HEK293 (cell line): ENCODE measurements at regions not wholly inside any gene's neighbourhood (a gene's known extent, or its start where the extent isn't known, plus 50 kb on each side); places are given as distances from the start of the nearest gene placed in this dataset.

ENCODE experiments used
- CTCF ChIA-PET: fragments of 350-600 bp; formaldehyde crosslinking; extraction: SDS; loops from one replicate; lab custom pipeline; 2021; ENCODE audit warnings: antibody characterized with exemption; lab: Yijun Ruan, JAX
- POLR2A ChIA-PET: fragments of 300-600 bp; formaldehyde crosslinking; extraction: SDS; loops from one replicate; lab custom pipeline; 2020; ENCODE audit warnings: antibody characterized with exemption, inconsistent platforms; lab: Yijun Ruan, JAX
- H3K27ac ChIP-seq: fragments of 200-500 bp; sonication (Bioruptor generic); 2 replicates; pipeline ENCODE4 v1.5.1; 2014; ENCODE audit warnings: low read depth, low read length, control low read depth, inconsistent platforms; ENCODE audit errors: extremely low read depth
- H3K36me3 ChIP-seq, 2 experiments: fragments of 200-500 bp in 1 of 2; sonication (Bioruptor generic) in 1 of 2; 1 replicate in 1 of 2; 2 replicates in 1 of 2; pipeline ENCODE4 v1.5.1; 2014 to 2017; ENCODE audit warnings: inconsistent platforms in 2 of 2, low read length in 2 of 2; ENCODE audit not compliant: control insufficient read depth in 2 of 2, insufficient read depth in 1 of 2
- H3K4me1 ChIP-seq: fragments of 200-500 bp; sonication (Bioruptor generic); 2 replicates; pipeline ENCODE4 v1.5.1; 2014; ENCODE audit warnings: mild to moderate bottlenecking, low read length, inconsistent platforms; ENCODE audit not compliant: control insufficient read depth, insufficient read depth
- H3K4me3 ChIP-seq: 2 replicates; pipeline ENCODE4 v1.5.1; 2011; ENCODE audit warnings: low read depth, mild to moderate bottlenecking, control low read depth, low read length, moderate library complexity
- H3K9me3 ChIP-seq: fragments of 200-500 bp; sonication (Bioruptor generic); 2 replicates; pipeline ENCODE4 v1.5.1; 2014; ENCODE audit warnings: low read depth, low read length, inconsistent platforms; ENCODE audit not compliant: control insufficient read depth, insufficient read depth
- ATF2 ChIP-seq: fragments of 450-650 bp; formaldehyde crosslinking; IDR thresholded peaks from 2 replicates; pipeline ENCODE4 v1.5.1; 2016; ENCODE audit warnings: missing biosample characterization, missing genetic modification characterization, low read depth
- HOXC10 ChIP-seq: sonication (generic); formaldehyde crosslinking; IDR thresholded peaks from 2 replicates; pipeline ENCODE4 v1.8.1; 2023; ENCODE audit warnings: mild to moderate bottlenecking, missing genetic modification reagents
- KLF1 ChIP-seq: fragments of 450-650 bp; formaldehyde crosslinking; IDR thresholded peaks from 2 replicates; pipeline ENCODE4 v1.5.1; 2016; ENCODE audit warnings: missing biosample characterization, missing genetic modification characterization
- MYNN ChIP-seq: fragments of 450-650 bp; formaldehyde crosslinking; IDR thresholded peaks from 2 replicates; pipeline ENCODE4 v1.5.1; 2016; ENCODE audit warnings: missing biosample characterization, missing genetic modification characterization, borderline replicate concordance
- SALL2 ChIP-seq: fragments of 450-650 bp; formaldehyde crosslinking; IDR thresholded peaks from 2 replicates; pipeline ENCODE4 v1.5.0; 2017; ENCODE audit warnings: missing biosample characterization, mild to moderate bottlenecking, missing genetic modification characterization, borderline replicate concordance
- ZBTB21 ChIP-seq: fragments of 450-650 bp; formaldehyde crosslinking; IDR thresholded peaks from 2 replicates; pipeline ENCODE4 v1.5.1; 2017; ENCODE audit warnings: missing biosample characterization, missing genetic modification characterization
- ZFP37 ChIP-seq: fragments of 450-650 bp; formaldehyde crosslinking; IDR thresholded peaks from 2 replicates; pipeline ENCODE4 v1.5.1; 2016; ENCODE audit warnings: missing biosample characterization, missing genetic modification characterization
- ZNF10 ChIP-seq: fragments of 450-650 bp; formaldehyde crosslinking; IDR thresholded peaks from 2 replicates; pipeline ENCODE4 v1.5.1; 2017; ENCODE audit warnings: missing biosample characterization, missing genetic modification characterization
- ZNF202 ChIP-seq: fragments of 450-650 bp; formaldehyde crosslinking; IDR thresholded peaks from 2 replicates; pipeline ENCODE4 v1.5.1; 2016; ENCODE audit warnings: missing biosample characterization, missing genetic modification characterization, borderline replicate concordance
- ZNF335 ChIP-seq: fragments of 450-650 bp; formaldehyde crosslinking; conservative IDR thresholded peaks from 2 replicates; pipeline ENCODE4 v1.5.1; 2016; ENCODE audit warnings: missing biosample characterization, missing genetic modification characterization
- ZNF510 ChIP-seq: fragments of 450-650 bp; formaldehyde crosslinking; IDR thresholded peaks from 2 replicates; pipeline ENCODE4 v1.5.1; 2018; ENCODE audit warnings: mild to moderate bottlenecking, missing genetic modification characterization, missing biosample characterization; ENCODE audit not compliant: insufficient replicate concordance
- ZNF580 ChIP-seq: fragments of 450-650 bp; formaldehyde crosslinking; IDR thresholded peaks from 2 replicates; pipeline ENCODE4 v1.5.1; 2016; ENCODE audit warnings: missing biosample characterization, missing genetic modification characterization
- ZNF585B ChIP-seq: fragments of 450-650 bp; formaldehyde crosslinking; IDR thresholded peaks from 2 replicates; pipeline ENCODE4 v1.5.1; 2016; ENCODE audit warnings: missing biosample characterization, missing genetic modification characterization
- ZXDB ChIP-seq: fragments of 450-650 bp; formaldehyde crosslinking; IDR thresholded peaks from 2 replicates; pipeline ENCODE4 v1.5.1; 2016; ENCODE audit warnings: missing biosample characterization, missing genetic modification characterization
- TF ChIP-seq, protein P1 (sequence below): fragments of 450-650 bp; IDR thresholded peaks from 2 replicates; pipeline ENCODE4 v1.5.1; 2018; ENCODE audit warnings: missing biosample characterization, missing genetic modification characterization
- TF ChIP-seq, protein P2 (sequence below): fragments of 450-650 bp; formaldehyde crosslinking; IDR thresholded peaks from 2 replicates; pipeline ENCODE4 v1.5.1; 2016; ENCODE audit warnings: missing biosample characterization, missing genetic modification characterization
- TF ChIP-seq, protein P3 (sequence below): fragments of 450-650 bp; formaldehyde crosslinking; IDR thresholded peaks from 2 replicates; pipeline ENCODE4 v1.5.1; 2016; ENCODE audit warnings: missing biosample characterization, missing genetic modification characterization

- CTCF ChIA-PET, result no interaction called here
- TF ChIP-seq ZNF580 (tag by site-specific recombination) (no peak), ZXDB (tag by site-specific recombination) (no peak), ZNF202 (tag by site-specific recombination) (no peak), SALL2 (tag by site-specific recombination) (no peak), HOXC10 (CRISPR knock-in tag) (no peak), KLF1 (no peak), MYNN (tag by site-specific recombination) (no peak), ZBTB21 (tag by site-specific recombination) (no peak), ZNF10 (no peak), ZNF585B (no peak), ZNF335 (tag by site-specific recombination) (no peak), ZFP37 (no peak)
- TF ChIP-seq, protein P1, sequence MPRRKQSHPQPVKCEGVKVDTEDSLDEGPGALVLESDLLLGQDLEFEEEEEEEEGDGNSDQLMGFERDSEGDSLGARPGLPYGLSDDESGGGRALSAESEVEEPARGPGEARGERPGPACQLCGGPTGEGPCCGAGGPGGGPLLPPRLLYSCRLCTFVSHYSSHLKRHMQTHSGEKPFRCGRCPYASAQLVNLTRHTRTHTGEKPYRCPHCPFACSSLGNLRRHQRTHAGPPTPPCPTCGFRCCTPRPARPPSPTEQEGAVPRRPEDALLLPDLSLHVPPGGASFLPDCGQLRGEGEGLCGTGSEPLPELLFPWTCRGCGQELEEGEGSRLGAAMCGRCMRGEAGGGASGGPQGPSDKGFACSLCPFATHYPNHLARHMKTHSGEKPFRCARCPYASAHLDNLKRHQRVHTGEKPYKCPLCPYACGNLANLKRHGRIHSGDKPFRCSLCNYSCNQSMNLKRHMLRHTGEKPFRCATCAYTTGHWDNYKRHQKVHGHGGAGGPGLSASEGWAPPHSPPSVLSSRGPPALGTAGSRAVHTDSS (tag by site-specific recombination), result no peak
- TF ChIP-seq, protein P2, sequence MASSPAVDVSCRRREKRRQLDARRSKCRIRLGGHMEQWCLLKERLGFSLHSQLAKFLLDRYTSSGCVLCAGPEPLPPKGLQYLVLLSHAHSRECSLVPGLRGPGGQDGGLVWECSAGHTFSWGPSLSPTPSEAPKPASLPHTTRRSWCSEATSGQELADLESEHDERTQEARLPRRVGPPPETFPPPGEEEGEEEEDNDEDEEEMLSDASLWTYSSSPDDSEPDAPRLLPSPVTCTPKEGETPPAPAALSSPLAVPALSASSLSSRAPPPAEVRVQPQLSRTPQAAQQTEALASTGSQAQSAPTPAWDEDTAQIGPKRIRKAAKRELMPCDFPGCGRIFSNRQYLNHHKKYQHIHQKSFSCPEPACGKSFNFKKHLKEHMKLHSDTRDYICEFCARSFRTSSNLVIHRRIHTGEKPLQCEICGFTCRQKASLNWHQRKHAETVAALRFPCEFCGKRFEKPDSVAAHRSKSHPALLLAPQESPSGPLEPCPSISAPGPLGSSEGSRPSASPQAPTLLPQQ, result no peak
- TF ChIP-seq, protein P3, sequence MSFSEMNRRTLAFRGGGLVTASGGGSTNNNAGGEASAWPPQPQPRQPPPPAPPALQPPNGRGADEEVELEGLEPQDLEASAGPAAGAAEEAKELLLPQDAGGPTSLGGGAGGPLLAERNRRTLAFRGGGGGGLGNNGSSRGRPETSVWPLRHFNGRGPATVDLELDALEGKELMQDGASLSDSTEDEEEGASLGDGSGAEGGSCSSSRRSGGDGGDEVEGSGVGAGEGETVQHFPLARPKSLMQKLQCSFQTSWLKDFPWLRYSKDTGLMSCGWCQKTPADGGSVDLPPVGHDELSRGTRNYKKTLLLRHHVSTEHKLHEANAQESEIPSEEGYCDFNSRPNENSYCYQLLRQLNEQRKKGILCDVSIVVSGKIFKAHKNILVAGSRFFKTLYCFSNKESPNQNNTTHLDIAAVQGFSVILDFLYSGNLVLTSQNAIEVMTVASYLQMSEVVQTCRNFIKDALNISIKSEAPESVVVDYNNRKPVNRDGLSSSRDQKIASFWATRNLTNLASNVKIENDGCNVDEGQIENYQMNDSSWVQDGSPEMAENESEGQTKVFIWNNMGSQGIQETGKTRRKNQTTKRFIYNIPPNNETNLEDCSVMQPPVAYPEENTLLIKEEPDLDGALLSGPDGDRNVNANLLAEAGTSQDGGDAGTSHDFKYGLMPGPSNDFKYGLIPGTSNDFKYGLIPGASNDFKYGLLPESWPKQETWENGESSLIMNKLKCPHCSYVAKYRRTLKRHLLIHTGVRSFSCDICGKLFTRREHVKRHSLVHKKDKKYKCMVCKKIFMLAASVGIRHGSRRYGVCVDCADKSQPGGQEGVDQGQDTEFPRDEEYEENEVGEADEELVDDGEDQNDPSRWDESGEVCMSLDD (tag by site-specific recombination), result no peak
- TF ChIP-seq, all 188 proteins: peak for 0
- POLR2A ChIA-PET, result interaction anchor here (0.6 kb wide), 1 partner anchor 634 kb away, joined by 3 read pairs; no protein-coding TSS in a partner anchor
- Histone ChIP-seq H3K4me1 (no peaks in the 10 kb centered on the region), H3K36me3 (no peaks in the 10 kb centered on the region), H3K4me3 (no peak overlapping the region), H3K27ac (no peak overlapping the region), H3K9me3 (no peaks in the 10 kb centered on the region)
Observed at GRCh38 chr11:70521475-70522308, 123.4 kb downstream of the CTTN start.

- Histone ChIP-seq H3K4me1 (no peaks in the 10 kb centered on the region), H3K27ac (no peak overlapping the region), H3K9me3 (no peaks in the 10 kb centered on the region), H3K4me3 (no peak overlapping the region), H3K36me3 (no peaks in the 10 kb centered on the region)
- CTCF ChIA-PET, result no interaction called here
- POLR2A ChIA-PET, result interaction anchor here (0.6 kb wide), 1 partner anchor 633 kb away, joined by 3 read pairs; no protein-coding TSS in a partner anchor
- TF ChIP-seq ATF2 (tag by site-specific recombination), result no peak
- TF ChIP-seq, protein P1 (tag by site-specific recombination), result no peak
- TF ChIP-seq ZNF510, result no peak
- TF ChIP-seq, all 188 proteins: peak for 0
Observed at GRCh38 chr11:70522309-70522592, 123.9 kb downstream of the CTTN start.
